Panc1 (cell line): ENCODE measurements at regions not wholly inside any gene's neighbourhood (a gene's known extent, or its start where the extent isn't known, plus 50 kb on each side); places are given as distances from the start of the nearest gene placed in this dataset.

Experiments used
- ATAC-seq: fragments of 200-7000 bp; cut with Tn5 transposase; 2 replicates; pipeline ENCODE4 v1.9.1; 2020; ENCODE audit warnings: mild to moderate bottlenecking, moderate library complexity
- BruUV-seq: library from RNA; stranded (reverse); fragments of 400-500 nt; replicated peaks from 2 replicates; lab custom pipeline; 2021; lab: Mats Ljungman, UMichigan
- CTCF ChIA-PET: fragments of 300-600 bp; sonication (Branson Sonifier 250); formaldehyde crosslinking; loops from one replicate; lab custom pipeline; 2022; ENCODE audit warnings: antibody characterized with exemption; lab: Charles Lee
- POLR2A ChIA-PET: fragments of 300-600 bp; sonication (Branson Sonifier 250); formaldehyde crosslinking; loops from one replicate; lab custom pipeline; 2022; ENCODE audit warnings: antibody characterized with exemption; lab: Charles Lee
- DNase-seq: peaks from one replicate; pipeline ENCODE4 v3.0.0-alpha.2; 2010; ENCODE audit warnings: low read depth, low spot score
- H3K27ac ChIP-seq: 2 replicates; pipeline ENCODE4 v1.5.1; 2011; ENCODE audit warnings: mild to moderate bottlenecking, low read length, inconsistent platforms
- H3K27me3 ChIP-seq: fragments of 200-500 bp; sonication (Bioruptor generic); 2 replicates; pipeline ENCODE4 v1.6.0; 2014; ENCODE audit warnings: low read length, inconsistent platforms; ENCODE audit not compliant: control insufficient read depth, insufficient read depth
- H3K36me3 ChIP-seq: fragments of 200-500 bp; sonication (Bioruptor generic); 2 replicates; pipeline ENCODE4 v1.5.1; 2014; ENCODE audit warnings: inconsistent platforms, mild to moderate bottlenecking, low read length, moderate library complexity; ENCODE audit not compliant: control insufficient read depth, insufficient read depth
- H3K4me1 ChIP-seq: 2 replicates; pipeline ENCODE4 v1.5.1; 2011; ENCODE audit warnings: inconsistent platforms, mild to moderate bottlenecking, low read length, moderate library complexity; ENCODE audit not compliant: control insufficient read depth, insufficient read depth
- H3K4me3 ChIP-seq, 2 experiments: 2 replicates each; pipeline ENCODE4 v1.5.1; 2011 to 2012; ENCODE audit warnings: low read depth in 2 of 2, low read length in 2 of 2, mild to moderate bottlenecking in 2 of 2, inconsistent platforms in 1 of 2, moderate library complexity in 1 of 2
- H3K9me3 ChIP-seq: fragments of 200-500 bp; sonication (Bioruptor generic); 2 replicates; pipeline ENCODE4 v1.5.1; 2014; ENCODE audit warnings: low read depth, mild to moderate bottlenecking, inconsistent platforms, low read length, moderate library complexity; ENCODE audit not compliant: control insufficient read depth, insufficient read depth
- CTCF ChIP-seq: fragments of 450-650 bp; IDR thresholded peaks from 2 replicates; pipeline ENCODE4 v1.5.1; 2017; ENCODE audit warnings: mild to moderate bottlenecking
- POLR2AphosphoS5 ChIP-seq: IDR thresholded peaks from 2 replicates; pipeline ENCODE4 v1.6.1; 2012; ENCODE audit warnings: mild to moderate bottlenecking, low read depth, low read length, moderate library complexity
- REST ChIP-seq, 2 experiments: IDR thresholded peaks; 2 replicates each; pipeline ENCODE4 v1.6.1; 2011 to 2012; ENCODE audit warnings: low read depth in 2 of 2, control low read depth in 1 of 2, low read length in 1 of 2, mild to moderate bottlenecking in 1 of 2, moderate library complexity in 1 of 2; ENCODE audit not compliant: insufficient read depth in 1 of 2
- SIN3A ChIP-seq: IDR thresholded peaks from 2 replicates; pipeline ENCODE4 v1.6.1; 2012; ENCODE audit warnings: low read depth, mild to moderate bottlenecking, low read length, moderate library complexity, borderline replicate concordance; ENCODE audit not compliant: insufficient read depth
- TCF7L2 ChIP-seq: IDR thresholded peaks from 2 replicates; pipeline ENCODE4 v1.6.1; 2011; ENCODE audit warnings: mild to moderate bottlenecking, low read depth, low read length, inconsistent platforms
- in situ Hi-C: cut with HindIII; loops from 2 replicates; pipeline ENCODE4 v1.10.0; 2016; ENCODE audit warnings: low sequenced_read_pairs, low pct_unique_long_range_greater_than_20kb
- intact Hi-C: fragments of 100-400 bp; cut with micrococcal nuclease; formaldehyde crosslinking; loops from one replicate; pipeline ENCODE4 v1.10.0; 2022; ENCODE audit not compliant: unreplicated experiment

- no TSS peak for BruUV-seq
Observed at GRCh38 chr9:129235041-129235930, 57.2 kb upstream of the IER5L start.

DNA sequence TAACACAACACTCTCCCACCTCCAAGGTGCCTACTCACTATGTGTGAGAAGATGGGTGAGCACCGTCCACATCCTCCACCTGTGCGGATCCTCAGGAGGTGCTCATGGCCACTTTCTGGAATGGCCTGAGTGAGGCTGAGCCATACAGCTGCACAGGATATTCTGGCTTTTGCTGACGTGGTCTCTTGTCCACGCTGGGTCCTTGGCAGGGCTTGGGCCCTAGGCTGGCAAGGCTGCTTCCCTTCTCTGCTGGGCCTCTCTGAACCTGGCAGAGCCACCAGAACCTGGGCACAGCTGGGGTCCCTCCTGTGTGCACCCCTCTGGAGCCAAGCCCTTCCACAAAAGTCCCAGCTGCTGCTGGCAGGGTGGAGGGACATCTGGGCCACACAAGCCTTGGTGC is 56.4 kb upstream of the IER5L start:
- H3K9me3 ChIP-seq: no peaks in the 10 kb centered on the region
- ATAC-seq (no peak), DNase-seq (no peak)
- no peak overlapping the region for H3K4me3 ChIP-seq
- peaks cover 7% of the 10 kb centered on the region for H3K4me1 ChIP-seq
- intact Hi-C loops (no loop called here), in situ Hi-C loops (no loop called here)
- ChIA-PET POLR2A (no interaction called here), CTCF (interaction anchor here (0.5 kb wide), 1 partner anchor 207 kb away, joined by 9 read pairs; no protein-coding TSS in a partner anchor)
- H3K27ac ChIP-seq: no peak overlapping the region
- TF ChIP-seq SIN3A: no peak
- no peaks in the 10 kb centered on the region for H3K27me3 ChIP-seq
- no TSS peak for BruUV-seq
- no peaks in the 10 kb centered on the region for H3K36me3 ChIP-seq

More at GRCh38 chr9:129235041-129235930, 57.2 kb upstream of the IER5L start:
- ChIA-PET CTCF (interaction anchor here (0.5 kb wide), 1 partner anchor 207 kb away, joined by 9 read pairs; no protein-coding TSS in a partner anchor), POLR2A (interaction anchor here (0.6 kb wide), 1 partner anchor 14 kb away, joined by 4 read pairs; no protein-coding TSS in a partner anchor)
- intact Hi-C loops (no loop called here), in situ Hi-C loops (no loop called here)
- DNase-seq (no peak), ATAC-seq (no peak)
- H3K9me3 ChIP-seq: no peaks in the 10 kb centered on the region
- H3K27me3 ChIP-seq: no peaks in the 10 kb centered on the region
- H3K4me1 ChIP-seq: peaks cover 7% of the 10 kb centered on the region
- TF ChIP-seq CTCF (no peak), SIN3A (no peak), REST (IDR thresholded peaks at IDR 0.05; ENCODE audit: insufficient read depth in 1 of 2, low read depth in 2 of 2, low read length in 1 of 2) (no peak), POLR2AphosphoS5 (no peak), TCF7L2 (no peak)
- no peaks in the 10 kb centered on the region for H3K36me3 ChIP-seq
- no peak overlapping the region for H3K27ac ChIP-seq
- no peak overlapping the region for H3K4me3 ChIP-seq
